HepG2 (cell line): ENCODE measurements at regions not wholly inside any gene's neighbourhood (a gene's known extent, or its start where the extent isn't known, plus 50 kb on each side); places are given as distances from the start of the nearest gene placed in this dataset.

Experiments
- EED ChIP-seq: sonication (generic); formaldehyde crosslinking; IDR thresholded peaks from 2 replicates; pipeline ENCODE4 v1.5.0; 2020; ENCODE audit warnings: mild to moderate bottlenecking, missing genetic modification reagents
- EP300 ChIP-seq, 3 experiments: sonication (generic) in 1 of 3; formaldehyde crosslinking in 1 of 3; IDR thresholded peaks; 2 replicates each; pipeline versions ENCODE4 v1.5.1 to v1.6.1; 2011 to 2020; ENCODE audit warnings: low read depth in 2 of 3, low read length in 2 of 3, borderline replicate concordance in 1 of 3, improper control_type of control experiment in 1 of 3, mild to moderate bottlenecking in 1 of 3, missing genetic modification reagents in 1 of 3, moderate library complexity in 1 of 3
- NR2C2 ChIP-seq: sonication (generic); formaldehyde crosslinking; IDR thresholded peaks from 2 replicates; pipeline ENCODE4 v1.4.0; 2020; ENCODE audit warnings: missing genetic modification reagents, mild to moderate bottlenecking, moderate library complexity, borderline replicate concordance
- RFX1 ChIP-seq: fragments of 450-650 bp; IDR thresholded peaks from 2 replicates; pipeline ENCODE4 v1.6.1; 2017
- SRSF1 ChIP-seq: fragments of 200-400 bp; formaldehyde crosslinking; optimal IDR thresholded peaks from 2 replicates; pipeline ENCODE3; 2017; ENCODE audit warnings: mild to moderate bottlenecking, low read depth, low read length, moderate library complexity
- TMF1 ChIP-seq: sonication (generic); formaldehyde crosslinking; IDR thresholded peaks from 2 replicates; pipeline ENCODE4 v1.8.1; 2022; ENCODE audit warnings: low read depth, missing genetic modification reagents
- WIZ ChIP-seq: sonication (generic); formaldehyde crosslinking; IDR thresholded peaks from 2 replicates; pipeline ENCODE4 v1.5.1; 2020; ENCODE audit warnings: mild to moderate bottlenecking, missing genetic modification reagents
- ZNF496 ChIP-seq: sonication (generic); formaldehyde crosslinking; IDR thresholded peaks from 2 replicates; pipeline ENCODE4 v1.8.1; 2023; ENCODE audit warnings: mild to moderate bottlenecking, moderate library complexity, missing genetic modification reagents; ENCODE audit not compliant: insufficient replicate concordance
- ZNF552 ChIP-seq: sonication (generic); formaldehyde crosslinking; IDR thresholded peaks from 2 replicates; pipeline ENCODE4 v1.9.0; 2022; ENCODE audit warnings: missing genetic modification reagents, mild to moderate bottlenecking, borderline replicate concordance
- TF ChIP-seq, protein P1 (sequence below): sonication (generic); formaldehyde crosslinking; IDR thresholded peaks from 2 replicates; pipeline ENCODE4 v1.4.0; 2020; ENCODE audit warnings: missing genetic modification reagents, borderline replicate concordance
- TF ChIP-seq, protein P2 (sequence below), 2 experiments: sonication (generic) in 1 of 2; formaldehyde crosslinking in 1 of 2; IDR thresholded peaks; 2 replicates each; pipeline versions ENCODE4 v1.4.0 to v1.6.1; 2018 to 2020; ENCODE audit warnings: missing genetic modification reagents in 2 of 2, borderline replicate concordance in 1 of 2, low read depth in 1 of 2, mild to moderate bottlenecking in 1 of 2, missing biosample characterization in 1 of 2

DNA sequence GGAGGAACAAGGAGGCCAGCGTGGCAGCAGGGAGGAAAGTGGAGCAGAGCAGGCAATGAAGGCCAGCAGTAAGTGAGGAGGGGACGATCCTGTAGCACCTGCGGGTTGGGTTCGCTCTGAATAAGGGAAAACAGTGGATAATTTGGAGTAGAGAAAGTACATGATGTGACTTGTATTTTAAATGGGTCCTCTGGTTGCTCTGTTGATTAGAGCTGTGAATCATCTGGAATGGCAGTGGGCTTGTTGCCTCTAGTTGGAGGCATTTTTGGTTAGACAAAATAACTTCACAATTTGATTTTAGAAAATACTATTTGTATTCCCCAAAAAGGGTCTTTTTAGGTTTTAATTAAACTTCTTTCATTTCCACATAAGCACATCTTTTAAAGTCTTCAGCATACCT, 277.4 kb downstream of the ARL4A start (continued):
- TF ChIP-seq, protein P1, sequence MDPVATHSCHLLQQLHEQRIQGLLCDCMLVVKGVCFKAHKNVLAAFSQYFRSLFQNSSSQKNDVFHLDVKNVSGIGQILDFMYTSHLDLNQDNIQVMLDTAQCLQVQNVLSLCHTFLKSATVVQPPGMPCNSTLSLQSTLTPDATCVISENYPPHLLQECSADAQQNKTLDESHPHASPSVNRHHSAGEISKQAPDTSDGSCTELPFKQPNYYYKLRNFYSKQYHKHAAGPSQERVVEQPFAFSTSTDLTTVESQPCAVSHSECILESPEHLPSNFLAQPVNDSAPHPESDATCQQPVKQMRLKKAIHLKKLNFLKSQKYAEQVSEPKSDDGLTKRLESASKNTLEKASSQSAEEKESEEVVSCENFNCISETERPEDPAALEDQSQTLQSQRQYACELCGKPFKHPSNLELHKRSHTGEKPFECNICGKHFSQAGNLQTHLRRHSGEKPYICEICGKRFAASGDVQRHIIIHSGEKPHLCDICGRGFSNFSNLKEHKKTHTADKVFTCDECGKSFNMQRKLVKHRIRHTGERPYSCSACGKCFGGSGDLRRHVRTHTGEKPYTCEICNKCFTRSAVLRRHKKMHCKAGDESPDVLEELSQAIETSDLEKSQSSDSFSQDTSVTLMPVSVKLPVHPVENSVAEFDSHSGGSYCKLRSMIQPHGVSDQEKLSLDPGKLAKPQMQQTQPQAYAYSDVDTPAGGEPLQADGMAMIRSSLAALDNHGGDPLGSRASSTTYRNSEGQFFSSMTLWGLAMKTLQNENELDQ (CRISPR knock-in tag) = no peak
- TF ChIP-seq RFX1 (no peak), NR2C2 (CRISPR knock-in tag) (no peak), ZNF552 (CRISPR knock-in tag) (no peak), SRSF1 (no peak), WIZ (CRISPR knock-in tag) (no peak), ZNF496 (no peak), TMF1 (CRISPR knock-in tag) (no peak), EED (CRISPR knock-in tag) (no peak), EP300 (IDR thresholded peaks at IDR 0.05; ENCODE audit: low read depth in 2 of 2, low read length in 2 of 2) (no peak), EP300 (CRISPR knock-in tag; IDR thresholded peaks at IDR 0.05; ENCODE audit: borderline replicate concordance) (no peak)
- TF ChIP-seq, protein P2, sequence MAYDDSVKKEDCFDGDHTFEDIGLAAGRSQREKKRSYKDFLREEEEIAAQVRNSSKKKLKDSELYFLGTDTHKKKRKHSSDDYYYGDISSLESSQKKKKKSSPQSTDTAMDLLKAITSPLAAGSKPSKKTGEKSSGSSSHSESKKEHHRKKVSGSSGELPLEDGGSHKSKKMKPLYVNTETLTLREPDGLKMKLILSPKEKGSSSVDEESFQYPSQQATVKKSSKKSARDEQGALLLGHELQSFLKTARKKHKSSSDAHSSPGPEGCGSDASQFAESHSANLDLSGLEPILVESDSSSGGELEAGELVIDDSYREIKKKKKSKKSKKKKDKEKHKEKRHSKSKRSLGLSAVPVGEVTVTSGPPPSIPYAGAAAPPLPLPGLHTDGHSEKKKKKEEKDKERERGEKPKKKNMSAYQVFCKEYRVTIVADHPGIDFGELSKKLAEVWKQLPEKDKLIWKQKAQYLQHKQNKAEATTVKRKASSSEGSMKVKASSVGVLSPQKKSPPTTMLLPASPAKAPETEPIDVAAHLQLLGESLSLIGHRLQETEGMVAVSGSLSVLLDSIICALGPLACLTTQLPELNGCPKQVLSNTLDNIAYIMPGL (CRISPR knock-in tag; IDR thresholded peaks at IDR 0.05; ENCODE audit: borderline replicate concordance in 1 of 2, low read depth in 1 of 2) = no peak
- TF ChIP-seq, all 625 proteins: peak for 0
